Progenitor cell of endocrine pancreas (in vitro differentiated cells): ENCODE measurements at regions not wholly inside any gene's neighbourhood (a gene's known extent, or its start where the extent isn't known, plus 50 kb on each side); places are given as distances from the start of the nearest gene placed in this dataset.
"Not testable (repeated sequence)": the region's sequence is repeated elsewhere in the genome, so short reads cannot be mapped to it uniquely, and the experiment has no call there.

Experiments
- DNase-seq: peaks from one replicate; pipeline ENCODE4 v3.0.0; 2021; ENCODE audit warnings: low spot score; ENCODE audit not compliant: unreplicated experiment
- H3K27ac Mint-ChIP-seq: 2 replicates; pipeline ENCODE4 v1.8.0; 2021; ENCODE audit warnings: mild to moderate bottlenecking, moderate library complexity, mixed read lengths
- H3K27me3 Mint-ChIP-seq: 2 replicates; pipeline ENCODE4 v1.8.0; 2021; ENCODE audit warnings: mixed read lengths
- H3K36me3 Mint-ChIP-seq: 2 replicates; pipeline ENCODE4 v1.8.0; 2022; ENCODE audit warnings: mixed read lengths; ENCODE audit not compliant: insufficient read depth
- H3K4me1 Mint-ChIP-seq: 2 replicates; pipeline ENCODE4 v1.8.0; 2021; ENCODE audit warnings: low read depth, mixed read lengths
- H3K4me3 Mint-ChIP-seq: 2 replicates; pipeline ENCODE4 v1.8.0; 2021; ENCODE audit warnings: low read depth, mild to moderate bottlenecking, moderate library complexity, mixed read lengths
- H3K9me3 Mint-ChIP-seq: 2 replicates; pipeline ENCODE4 v1.8.0; 2021; ENCODE audit warnings: low read depth, mixed read lengths
- TF ChIP-seq, protein P1 (sequence below): fragments of 200-600 bp; sonication (generic); IDR thresholded peaks from one replicate; pipeline ENCODE4 v1.5.0; 2021; ENCODE audit warnings: antibody characterized with exemption, mild to moderate bottlenecking; ENCODE audit not compliant: unreplicated experiment

DNA sequence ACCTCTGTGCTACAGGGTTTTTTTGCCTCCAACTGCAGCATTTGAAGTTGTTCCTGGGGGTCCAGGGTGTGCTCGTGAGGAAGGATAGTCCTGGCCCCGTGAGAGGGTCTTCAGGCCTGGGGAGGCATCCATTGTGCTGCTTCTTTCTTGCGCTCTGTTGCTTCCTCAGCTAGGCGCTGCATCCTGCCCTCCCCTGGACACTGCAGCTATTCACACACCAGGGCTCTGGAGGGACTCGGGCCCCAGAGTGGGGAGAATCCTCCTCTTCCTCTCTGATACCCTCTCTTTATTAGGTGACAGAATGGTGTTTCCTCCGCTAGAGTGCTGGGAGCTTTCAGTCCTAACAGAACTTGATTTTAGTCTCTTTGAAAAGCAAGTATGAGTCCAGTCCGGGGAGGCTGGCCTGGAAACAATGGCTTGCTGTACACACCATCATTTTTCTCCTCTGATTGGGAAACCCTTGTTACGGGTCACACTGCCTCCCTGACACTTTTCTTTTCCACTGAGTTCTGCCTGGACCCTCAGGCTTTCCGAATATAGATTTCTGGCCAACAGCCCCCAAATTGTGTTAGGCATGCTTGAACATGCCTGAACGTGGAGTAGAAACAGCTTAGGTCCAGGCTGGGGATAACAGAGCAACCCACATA is 81.4 kb upstream of the ELAC2 start:
- peaks cover 4% of the 10 kb centered on the region for H3K9me3 Mint-ChIP-seq
- TF ChIP-seq, protein P1, sequence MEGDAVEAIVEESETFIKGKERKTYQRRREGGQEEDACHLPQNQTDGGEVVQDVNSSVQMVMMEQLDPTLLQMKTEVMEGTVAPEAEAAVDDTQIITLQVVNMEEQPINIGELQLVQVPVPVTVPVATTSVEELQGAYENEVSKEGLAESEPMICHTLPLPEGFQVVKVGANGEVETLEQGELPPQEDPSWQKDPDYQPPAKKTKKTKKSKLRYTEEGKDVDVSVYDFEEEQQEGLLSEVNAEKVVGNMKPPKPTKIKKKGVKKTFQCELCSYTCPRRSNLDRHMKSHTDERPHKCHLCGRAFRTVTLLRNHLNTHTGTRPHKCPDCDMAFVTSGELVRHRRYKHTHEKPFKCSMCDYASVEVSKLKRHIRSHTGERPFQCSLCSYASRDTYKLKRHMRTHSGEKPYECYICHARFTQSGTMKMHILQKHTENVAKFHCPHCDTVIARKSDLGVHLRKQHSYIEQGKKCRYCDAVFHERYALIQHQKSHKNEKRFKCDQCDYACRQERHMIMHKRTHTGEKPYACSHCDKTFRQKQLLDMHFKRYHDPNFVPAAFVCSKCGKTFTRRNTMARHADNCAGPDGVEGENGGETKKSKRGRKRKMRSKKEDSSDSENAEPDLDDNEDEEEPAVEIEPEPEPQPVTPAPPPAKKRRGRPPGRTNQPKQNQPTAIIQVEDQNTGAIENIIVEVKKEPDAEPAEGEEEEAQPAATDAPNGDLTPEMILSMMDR: no peak
- H3K4me3 Mint-ChIP-seq: no peak overlapping the region
- no peak for DNase-seq
- no peaks in the 10 kb centered on the region for H3K4me1 Mint-ChIP-seq
- peaks cover 2% of the 10 kb centered on the region for H3K27me3 Mint-ChIP-seq
- no peak overlapping the region for H3K27ac Mint-ChIP-seq
- no peaks in the 10 kb centered on the region for H3K36me3 Mint-ChIP-seq

DNA sequence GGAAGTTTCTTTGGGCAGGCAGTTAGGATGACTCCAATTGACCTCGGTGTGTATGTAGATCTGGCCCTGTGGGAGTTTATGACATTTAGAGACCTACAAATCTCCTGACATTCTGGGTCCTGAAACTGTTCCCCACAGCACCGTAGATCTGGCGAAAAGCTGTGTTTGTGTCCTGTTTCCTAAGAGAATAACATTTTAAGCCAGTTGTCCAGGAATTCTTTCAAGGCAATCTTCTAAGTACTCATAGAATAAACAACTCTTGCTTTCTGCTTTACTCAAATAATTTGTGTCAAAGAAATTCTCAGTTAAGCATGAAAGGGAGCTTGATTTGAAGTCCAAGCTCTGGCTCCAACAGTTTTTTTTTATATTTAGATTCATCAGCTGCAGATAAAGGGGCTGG is 78.5 kb upstream of the ELAC2 start:
- peaks cover 6% of the 10 kb centered on the region for H3K27me3 Mint-ChIP-seq
- no peak overlapping the region for H3K27ac Mint-ChIP-seq
- H3K4me3 Mint-ChIP-seq: no peak overlapping the region
- no peaks in the 10 kb centered on the region for H3K4me1 Mint-ChIP-seq
- H3K9me3 Mint-ChIP-seq: no peaks in the 10 kb centered on the region
- no peak for DNase-seq
- H3K36me3 Mint-ChIP-seq: no peaks in the 10 kb centered on the region
- TF ChIP-seq, protein P1: no peak

DNA sequence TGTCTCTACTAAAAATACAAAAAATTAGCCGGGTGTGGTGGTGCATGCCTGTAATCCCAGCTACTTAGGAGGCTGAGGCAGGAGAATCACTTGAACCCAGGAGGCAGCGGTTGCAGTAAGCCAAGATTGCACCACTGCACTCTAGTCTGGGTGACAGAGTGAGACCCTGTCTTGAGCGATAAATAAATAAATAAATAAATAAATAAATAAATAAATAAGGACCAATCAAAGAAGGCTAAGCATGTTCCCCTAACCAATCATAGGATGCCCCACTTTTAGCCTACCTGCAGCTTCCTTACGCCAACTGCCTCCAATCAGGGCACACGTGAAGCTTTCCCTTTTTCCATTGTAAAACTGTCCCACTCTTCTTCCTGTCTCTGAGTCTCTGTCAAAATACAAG is 74.2 kb upstream of the ELAC2 start:
- DNase-seq, H3K36me3 Mint-ChIP-seq, H3K4me3 Mint-ChIP-seq, H3K4me1 Mint-ChIP-seq, H3K9me3 Mint-ChIP-seq, H3K27ac Mint-ChIP-seq, H3K27me3 Mint-ChIP-seq: not testable (repeated sequence)

DNA sequence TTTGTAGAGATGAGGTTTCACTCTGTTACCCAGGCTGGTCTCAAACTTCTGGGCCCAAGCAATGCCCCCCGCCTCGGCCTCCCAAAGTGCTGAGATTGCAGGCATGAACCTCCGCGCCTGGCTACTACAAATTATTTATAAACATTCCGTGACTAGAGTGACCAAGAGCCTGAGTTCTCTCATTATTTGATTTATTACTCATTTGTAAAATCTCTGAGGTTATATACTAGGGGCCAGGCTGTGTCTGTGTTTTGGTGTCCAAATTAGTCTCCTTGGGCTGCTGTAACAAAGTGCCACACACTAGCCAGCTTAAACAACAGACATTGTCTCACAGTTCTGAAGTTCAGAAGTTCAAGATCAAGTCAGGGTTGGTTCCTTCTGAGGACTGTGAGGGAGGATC is 70.8 kb upstream of the ELAC2 start:
- Mint-ChIP-seq H3K9me3 (no peaks in the 10 kb centered on the region), H3K27ac (no peak overlapping the region), H3K36me3 (no peaks in the 10 kb centered on the region), H3K4me1 (no peaks in the 10 kb centered on the region), H3K27me3 (peaks cover 14% of the 10 kb centered on the region), H3K4me3 (no peak overlapping the region)
- DNase-seq: no peak
- TF ChIP-seq, protein P1: no peak

DNA sequence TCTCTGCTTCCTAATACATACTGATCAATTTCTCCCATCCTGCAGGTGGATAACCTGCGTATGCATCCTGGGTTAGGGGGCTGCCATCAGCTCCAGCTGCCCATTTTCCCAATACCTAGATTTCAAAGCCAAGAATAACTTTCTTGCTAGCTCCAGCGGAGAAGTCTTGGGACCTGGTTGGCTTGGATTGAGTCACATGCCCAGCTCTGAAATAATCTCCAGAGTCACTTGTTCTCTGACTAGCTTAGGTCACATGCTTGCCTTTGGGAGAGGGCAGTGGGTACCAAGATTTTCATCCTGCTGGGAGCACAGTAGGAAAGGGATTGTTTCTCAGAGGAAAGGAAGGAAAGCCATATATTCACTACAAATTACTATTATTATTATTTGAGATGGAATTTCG is 70.0 kb upstream of the ELAC2 start:
- no peak overlapping the region for H3K27ac Mint-ChIP-seq
- H3K27me3 Mint-ChIP-seq: peaks cover 11% of the 10 kb centered on the region

More for the DNA sequence above, 70.0 kb upstream of the ELAC2 start:
- TF ChIP-seq, protein P1: no peak
- Mint-ChIP-seq H3K9me3 (peaks cover 2% of the 10 kb centered on the region), H3K36me3 (no peaks in the 10 kb centered on the region), H3K4me1 (no peaks in the 10 kb centered on the region), H3K4me3 (no peak overlapping the region)
- no peak for DNase-seq
